GM23338 (cell line): ENCODE measurements at regions not wholly inside any gene's neighbourhood (a gene's known extent, or its start where the extent isn't known, plus 50 kb on each side); places are given as distances from the start of the nearest gene placed in this dataset.

Experiments
- CTCF ChIP-seq, 2 experiments: fragments of 200-600 bp in 1 of 2; sonication (generic) in 1 of 2; conservative IDR thresholded peaks; 2 replicates each; pipeline versions ENCODE4 v1.5.1 to v1.6.1; 2016 to 2017; ENCODE audit warnings: antibody characterized with exemption in 2 of 2, low read depth in 2 of 2, mild to moderate bottlenecking in 2 of 2, moderate library complexity in 1 of 2
- EZH2 ChIP-seq: fragments of 200-600 bp; sonication (generic); IDR thresholded peaks from one replicate; pipeline ENCODE4 v1.8.0; 2017; ENCODE audit warnings: antibody characterized with exemption, mild to moderate bottlenecking, low read depth; ENCODE audit not compliant: unreplicated experiment
- REST ChIP-seq: IDR thresholded peaks from one replicate; pipeline ENCODE4 v1.6.1; 2018; ENCODE audit warnings: antibody characterized with exemption; ENCODE audit not compliant: unreplicated experiment

GRCh38 chr1:218617986-218618385 lies 272.9 kb downstream of the TGFB2 start:
- TF ChIP-seq EZH2: no peak
- no peak for TF ChIP-seq CTCF (conservative IDR thresholded peaks at IDR 0.05; ENCODE audit: low read depth in 2 of 2)
- TF ChIP-seq REST: no peak
